NCI-H82 treated with DMSO at 0.1 percent for 48 hours (cell line): ENCODE measurements at regions not wholly inside any gene's neighbourhood (a gene's known extent, or its start where the extent isn't known, plus 50 kb on each side); places are given as distances from the start of the nearest gene placed in this dataset.
A peak's percentile ranks its signal among the peaks of the same experiment; 100 is the strongest.

Experiments used
- DNase-seq: peaks from one replicate; lab custom pipeline; 2025; ENCODE audit not compliant: unreplicated experiment; lab: John Stamatoyannopoulos, UW

DNA sequence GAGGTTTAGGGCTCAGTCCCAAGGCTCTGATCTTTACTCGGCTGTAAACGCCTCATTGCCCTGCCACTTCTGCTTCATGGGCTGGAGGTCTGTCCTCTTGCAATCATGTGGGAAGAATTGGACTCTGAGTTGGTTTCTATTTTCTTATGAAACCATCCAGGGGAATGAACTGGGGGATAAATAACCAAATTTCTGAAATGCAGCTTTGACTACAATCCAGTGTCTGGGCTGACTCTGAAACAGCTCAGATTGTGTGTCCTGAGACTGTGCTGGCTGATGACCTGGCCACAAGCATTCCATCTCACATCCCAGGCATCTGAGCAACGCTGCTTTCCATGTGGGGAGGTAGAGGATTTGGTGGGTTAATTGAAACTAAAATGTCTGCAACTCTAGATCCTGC is 71.0 kb upstream of the GALNT15 start:
- no peak for DNase-seq

GRCh38 chr3:16104156-16104555 is 70.3 kb upstream of the GALNT15 start:
- no peak for DNase-seq

DNA sequence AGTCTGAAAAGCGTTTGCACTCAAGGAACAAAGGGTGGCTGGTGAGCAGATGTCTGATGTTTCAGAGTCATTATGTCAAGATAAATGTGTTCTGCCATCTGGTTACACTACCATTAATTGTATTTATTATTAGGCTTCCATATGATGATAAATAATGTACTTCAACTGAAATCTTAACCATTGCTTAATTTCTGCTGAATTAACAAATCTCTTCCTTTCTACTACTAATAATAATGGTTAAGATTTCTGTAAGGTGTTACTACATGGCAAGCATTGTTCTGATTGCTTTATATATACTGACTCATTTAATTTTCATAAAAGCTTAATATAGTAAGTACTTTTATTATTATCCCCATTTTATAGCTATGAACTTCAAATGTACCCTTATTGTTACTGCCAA is 68.4 kb upstream of the GALNT15 start:
- DNase-seq = no peak

DNA sequence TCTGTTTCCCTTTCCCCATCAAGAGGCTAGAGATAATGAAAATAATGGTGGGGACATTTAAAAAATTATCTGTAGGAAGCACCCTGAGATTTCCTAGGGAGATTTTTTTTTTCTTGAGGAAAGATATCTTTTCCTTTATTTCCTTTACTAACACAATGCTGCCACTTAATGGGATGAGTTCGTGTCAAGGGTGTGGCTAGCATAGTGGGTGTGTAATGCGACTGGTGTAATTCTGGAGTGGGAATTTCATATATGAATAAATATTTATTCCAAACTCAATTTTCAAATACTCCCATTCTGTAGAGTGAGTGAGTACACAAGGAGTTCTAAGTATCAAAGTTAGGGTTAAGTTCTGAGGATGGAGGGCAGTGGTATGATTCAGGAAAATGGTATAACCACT is 66.1 kb upstream of the GALNT15 start:
- DNase-seq = no peak

DNA sequence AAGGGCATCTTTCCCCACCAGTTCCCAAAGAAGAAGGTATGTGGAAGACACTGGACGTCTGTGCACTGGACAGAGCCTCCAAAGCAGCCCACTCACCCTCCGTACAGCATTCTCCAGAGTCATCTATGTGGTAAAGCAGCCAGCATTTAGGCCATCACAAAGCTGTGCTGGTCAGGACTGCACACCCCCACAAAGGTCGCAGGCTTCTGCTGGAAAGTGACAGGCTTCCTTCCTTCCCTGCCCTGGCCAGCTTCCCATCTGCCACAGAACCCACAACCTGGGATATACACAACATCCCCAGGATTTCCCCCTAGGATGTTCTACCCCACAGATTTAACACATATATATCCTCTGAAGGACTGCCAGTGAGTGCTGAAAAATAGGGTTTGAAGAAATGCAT is 64.6 kb upstream of the GALNT15 start:
- DNase-seq = no peak

- no peak for DNase-seq
These were observed 61.5 kb upstream of the GALNT15 start for GRCh38 chr3:16112910-16113504.

GRCh38 chr3:16113704-16114103 is 60.8 kb upstream of the GALNT15 start:
- DNase-seq = no peak

- DNase-seq = no peak
These were observed 60.1 kb upstream of the GALNT15 start for GRCh38 chr3:16114429-16114828.

DNA sequence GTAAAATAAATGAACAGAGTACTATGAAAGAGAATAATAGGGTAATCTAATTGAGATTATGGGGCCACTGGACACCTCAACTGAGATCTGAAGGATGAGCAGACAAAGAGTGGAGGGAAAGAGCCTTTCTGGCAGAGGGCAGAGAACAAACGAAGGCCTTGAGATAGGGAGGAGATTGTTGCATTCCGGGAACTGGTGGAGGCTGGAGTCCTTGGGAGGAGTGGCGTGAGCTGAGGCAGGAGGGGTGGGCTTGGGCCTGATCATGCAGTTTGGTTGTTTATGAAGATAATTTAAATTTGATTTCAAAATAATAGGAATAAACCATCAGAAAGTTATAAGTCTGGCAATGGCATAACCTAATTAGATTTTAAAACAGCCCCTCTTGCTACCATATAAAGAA is 59.5 kb upstream of the GALNT15 start:
- no peak for DNase-seq

- DNase-seq = no peak
These were observed 56.1 kb upstream of the GALNT15 start for GRCh38 chr3:16118396-16118795.

GRCh38 chr3:16119887-16120286 is 54.6 kb upstream of the GALNT15 start:
- DNase-seq = peak; percentile 12

- no peak for DNase-seq
These were observed 53.1 kb upstream of the GALNT15 start for GRCh38 chr3:16121391-16121790.

GRCh38 chr3:16122155-16122554 is 52.3 kb upstream of the GALNT15 start:
- DNase-seq = no peak

DNA sequence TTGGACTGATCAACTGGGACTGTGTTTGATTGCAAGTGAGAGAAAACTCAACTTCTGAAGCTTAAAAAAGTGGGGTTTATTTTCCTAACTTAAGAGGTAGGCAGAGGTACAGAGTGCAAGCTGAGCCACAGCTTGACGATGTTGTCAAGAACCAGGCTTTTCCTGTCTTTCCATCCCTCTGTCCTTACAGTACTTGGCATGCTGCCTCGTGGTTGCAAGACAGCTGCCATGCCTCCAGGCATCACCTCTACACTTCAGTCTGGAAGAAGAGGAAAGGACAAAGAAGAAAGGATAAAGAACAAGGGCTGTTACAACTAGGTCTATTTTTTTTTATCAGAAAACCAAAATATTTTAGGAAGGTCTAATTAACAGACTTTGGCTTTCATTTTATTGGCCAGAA is 51.8 kb upstream of the GALNT15 start:
- no peak for DNase-seq

DNA sequence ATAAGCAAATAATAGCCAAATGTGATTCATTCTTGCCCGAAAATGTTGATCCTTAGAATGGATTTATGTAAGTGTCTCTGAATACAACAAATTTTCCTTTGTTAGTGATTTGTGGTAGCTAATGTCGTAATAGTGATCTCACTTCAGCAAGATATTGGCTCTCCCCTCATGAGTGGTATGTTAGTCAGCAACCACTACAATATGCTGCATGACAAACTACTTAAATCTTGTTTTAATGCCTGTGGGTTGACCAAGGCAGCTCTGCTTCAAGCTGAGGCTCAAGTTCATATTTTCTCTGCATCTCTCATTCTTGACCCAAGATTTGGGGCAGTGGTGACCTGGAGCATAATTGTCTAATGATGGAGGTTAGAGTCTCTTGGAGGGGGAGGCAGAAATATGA is 49.8 kb upstream of the GALNT15 start:
- DNase-seq = no peak
